WERI-Rb-1 (cell line): ENCODE measurements at regions not wholly inside any gene's neighbourhood (a gene's known extent, or its start where the extent isn't known, plus 50 kb on each side); places are given as distances from the start of the nearest gene placed in this dataset.
A peak's percentile ranks its signal among the peaks of the same experiment; 100 is the strongest.

Experiments
- DNase-seq: peaks from one replicate; pipeline ENCODE4 v3.0.0-alpha.2; 2020
- H3K27ac ChIP-seq: fragments of 250-450 bp; sonication (Bioruptor Pico); 2 replicates; pipeline ENCODE4 v1.5.1; 2020; ENCODE audit warnings: mild to moderate bottlenecking, moderate library complexity
- H3K27me3 ChIP-seq: fragments of 250-450 bp; sonication (Bioruptor Pico); 2 replicates; pipeline ENCODE4 v1.5.1; 2021; ENCODE audit warnings: mild to moderate bottlenecking, low read depth, moderate library complexity; ENCODE audit not compliant: insufficient read depth, severe bottlenecking
- H3K36me3 ChIP-seq: fragments of 250-450 bp; sonication (Bioruptor Pico); 2 replicates; pipeline ENCODE4 v1.5.1; 2020; ENCODE audit warnings: mild to moderate bottlenecking, moderate library complexity
- H3K4me3 ChIP-seq: 2 replicates; pipeline ENCODE4 v1.5.1; 2011; ENCODE audit warnings: low read depth, mild to moderate bottlenecking, control low read depth, low read length
- H3K9me3 ChIP-seq: fragments of 250-450 bp; sonication (Bioruptor Pico); 2 replicates; pipeline ENCODE4 v1.5.1; 2021; ENCODE audit warnings: mild to moderate bottlenecking, moderate library complexity; ENCODE audit not compliant: severe bottlenecking
- CTCF ChIP-seq: IDR thresholded peaks from 2 replicates; pipeline ENCODE4 v1.5.1; 2011; ENCODE audit warnings: low read depth, mild to moderate bottlenecking, control low read depth, inconsistent platforms, low read length

GRCh38 chr6:95357380-95358020 lies 219.8 kb upstream of the MANEA start:
- H3K27ac ChIP-seq: no peak overlapping the region
- no peaks in the 10 kb centered on the region for H3K27me3 ChIP-seq
- H3K36me3 ChIP-seq: no peaks in the 10 kb centered on the region
- H3K9me3 ChIP-seq: no peaks in the 10 kb centered on the region
- no peak for TF ChIP-seq CTCF
- DNase-seq: no peak
- H3K4me3 ChIP-seq: no peak overlapping the region

- TF ChIP-seq CTCF: 0 out of 2 replicates have a peak, but pooled peaks have one; percentile 6
- H3K36me3 ChIP-seq: no peaks in the 10 kb centered on the region
- H3K27me3 ChIP-seq: no peaks in the 10 kb centered on the region
- H3K4me3 ChIP-seq: no peak overlapping the region
- no peaks in the 10 kb centered on the region for H3K9me3 ChIP-seq
- H3K27ac ChIP-seq: no peak overlapping the region
- DNase-seq: no peak
These were observed 213.2 kb upstream of the MANEA start for GRCh38 chr6:95364016-95364604.

GRCh38 chr6:95365454-95365853 lies 211.9 kb upstream of the MANEA start:
- no peak overlapping the region for H3K27ac ChIP-seq

GRCh38 chr6:95366414-95366813 lies 210.9 kb upstream of the MANEA start:
- Histone ChIP-seq H3K9me3 (no peaks in the 10 kb centered on the region), H3K27ac (no peak overlapping the region), H3K4me3 (no peak overlapping the region), H3K27me3 (no peaks in the 10 kb centered on the region), H3K36me3 (no peaks in the 10 kb centered on the region)
- no peak for DNase-seq
- no peak for TF ChIP-seq CTCF

More at GRCh38 chr6:95365454-95365853, 211.9 kb upstream of the MANEA start:
- Histone ChIP-seq H3K36me3 (no peaks in the 10 kb centered on the region), H3K4me3 (no peak overlapping the region), H3K9me3 (no peaks in the 10 kb centered on the region), H3K27me3 (no peaks in the 10 kb centered on the region)
- no peak for DNase-seq
- no peak for TF ChIP-seq CTCF

GRCh38 chr6:95383878-95384277 lies 193.5 kb upstream of the MANEA start:
- no peaks in the 10 kb centered on the region for H3K9me3 ChIP-seq
- DNase-seq: no peak
- no peaks in the 10 kb centered on the region for H3K36me3 ChIP-seq
- no peak for TF ChIP-seq CTCF
- no peaks in the 10 kb centered on the region for H3K27me3 ChIP-seq
- no peak overlapping the region for H3K27ac ChIP-seq
- H3K4me3 ChIP-seq: no peak overlapping the region

GRCh38 chr6:95384988-95385387 lies 192.3 kb upstream of the MANEA start:
- Histone ChIP-seq H3K9me3 (no peaks in the 10 kb centered on the region), H3K36me3 (no peaks in the 10 kb centered on the region), H3K27me3 (no peaks in the 10 kb centered on the region), H3K27ac (no peak overlapping the region), H3K4me3 (no peak overlapping the region)
- DNase-seq: no peak
- no peak for TF ChIP-seq CTCF
